GM18498 (cell line): ENCODE measurements at regions not wholly inside any gene's neighbourhood (a gene's known extent, or its start where the extent isn't known, plus 50 kb on each side); places are given as distances from the start of the nearest gene placed in this dataset.
"Not testable (repeated sequence)": the region's sequence is repeated elsewhere in the genome, so short reads cannot be mapped to it uniquely, and the experiment has no call there.

Experiments
- ATAC-seq: cut with Tn5 transposase; IDR thresholded peaks from one replicate; pipeline ENCODE4 v1.9.1; 2021; ENCODE audit warnings: mild to moderate bottlenecking, moderate library complexity; ENCODE audit not compliant: unreplicated experiment

- no peak for ATAC-seq
These were observed 158.3 kb downstream of the FAM174A start for GRCh38 chr5:100693481-100693880.

- ATAC-seq, result peak; percentile 45
These were observed 158.9 kb downstream of the FAM174A start for GRCh38 chr5:100694100-100694499.

- ATAC-seq, result no peak
These were observed 162.8 kb downstream of the FAM174A start for GRCh38 chr5:100697970-100698369.

DNA sequence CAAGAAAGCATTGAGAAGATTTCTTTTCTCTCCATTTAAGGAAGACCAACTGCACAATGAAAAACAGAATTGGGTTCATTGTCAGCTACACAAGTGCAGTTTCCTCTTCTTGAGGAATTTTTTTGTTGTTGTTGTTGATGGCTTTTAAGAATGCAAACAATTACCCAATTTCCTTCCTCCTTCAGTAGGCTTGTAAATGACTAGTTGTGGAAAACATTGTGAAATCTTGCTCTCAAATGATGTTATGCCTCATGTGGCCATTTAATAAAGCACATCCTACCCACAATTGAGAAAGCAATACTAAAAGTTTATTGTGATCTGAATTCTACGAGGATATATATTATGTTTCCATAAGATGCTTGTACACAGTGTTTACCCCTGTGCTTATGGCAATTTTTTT, 171.6 kb downstream of the FAM174A start:
- no peak for ATAC-seq

DNA sequence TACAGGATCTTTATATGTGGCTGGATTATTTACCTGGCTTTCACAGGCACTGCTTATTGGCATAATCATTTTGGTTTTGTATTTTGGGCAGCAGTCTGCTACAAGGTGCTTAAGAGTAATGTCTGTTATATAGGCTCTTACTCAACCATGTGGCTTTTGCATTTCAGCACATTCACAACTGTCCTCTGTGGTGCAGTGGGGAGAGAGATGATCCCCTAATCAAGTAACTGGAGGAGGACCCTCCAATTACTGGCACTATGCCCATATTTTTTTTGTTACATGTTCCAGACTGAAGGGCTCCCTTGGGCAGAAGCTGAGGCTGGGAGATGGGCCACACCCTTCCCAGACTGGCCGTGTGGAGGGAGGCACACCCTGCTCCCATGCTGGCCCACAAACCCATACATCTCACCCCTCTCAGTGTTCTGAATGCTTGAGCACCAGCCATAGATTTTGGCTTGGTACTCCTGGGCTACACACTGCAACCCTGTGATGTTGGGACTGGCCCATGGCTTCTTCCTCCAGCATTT, 173.5 kb downstream of the FAM174A start:
- no peak for ATAC-seq

DNA sequence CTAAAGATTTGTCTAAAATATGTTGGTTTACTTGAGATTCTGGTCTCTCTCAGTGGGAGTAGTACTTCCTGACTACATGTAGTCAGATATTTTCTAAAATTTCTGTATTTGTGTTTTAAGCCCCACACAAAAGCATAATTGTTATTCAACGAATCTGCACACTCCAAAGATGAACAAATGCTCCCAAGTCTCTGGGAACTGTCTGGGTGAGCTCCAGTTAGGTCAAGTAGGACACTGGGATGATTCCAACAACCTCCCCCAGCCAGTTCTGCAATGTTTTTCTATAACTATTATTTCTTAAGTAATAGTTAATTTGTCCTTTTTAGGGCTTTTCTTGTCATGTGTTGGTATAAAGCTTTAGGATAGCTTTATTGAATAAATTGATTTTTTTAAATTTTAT, 174.6 kb downstream of the FAM174A start:
- no peak for ATAC-seq

DNA sequence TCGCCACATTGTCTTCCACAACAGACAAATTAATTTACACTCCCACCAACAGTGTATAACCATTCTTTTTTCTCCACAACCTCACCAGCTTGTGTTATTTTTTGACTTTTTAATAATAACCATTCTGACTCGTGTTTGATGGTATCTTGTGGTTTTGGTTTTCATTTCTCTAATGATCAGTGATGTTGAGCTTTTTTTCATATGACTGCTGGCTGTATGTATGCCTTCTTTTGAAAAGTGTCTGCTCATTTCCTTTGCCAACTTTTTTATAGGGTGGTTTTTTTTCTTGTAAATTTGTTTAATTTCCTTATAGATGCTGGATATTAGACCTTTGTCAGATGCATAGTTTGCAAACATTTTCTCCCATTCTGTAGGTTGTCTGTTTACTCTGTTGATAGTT, 179.6 kb downstream of the FAM174A start:
- ATAC-seq, result not testable (repeated sequence)

GRCh38 chr5:100722657-100723056, 180.4 kb downstream of the ST8SIA4 start:
- no peak for ATAC-seq

GRCh38 chr5:100723229-100723628, 179.9 kb downstream of the ST8SIA4 start:
- no peak for ATAC-seq

- no peak for ATAC-seq
These were observed 177.0 kb downstream of the ST8SIA4 start for GRCh38 chr5:100726116-100726515.

GRCh38 chr5:100731768-100732167, 171.3 kb downstream of the ST8SIA4 start:
- ATAC-seq, result peak; percentile 98

GRCh38 chr5:100746730-100747129, 156.4 kb downstream of the ST8SIA4 start:
- ATAC-seq, result peak; percentile 94

GRCh38 chr5:100749771-100750284, 153.3 kb downstream of the ST8SIA4 start:
- no peak for ATAC-seq

- no peak for ATAC-seq
These were observed 147.6 kb downstream of the ST8SIA4 start for GRCh38 chr5:100755435-100755834.
